ENCODE measurements at regions not wholly inside any gene's neighbourhood (a gene's known extent, or its start where the extent isn't known, plus 50 kb on each side); places are given as distances from the start of the nearest gene placed in this dataset.
"Not testable (repeated sequence)": the region's sequence is repeated elsewhere in the genome, so short reads cannot be mapped to it uniquely, and the experiment has no call there.

GRCh38 chr3:34676436-34676835 lies 878.0 kb downstream of the PDCD6IP start:
- no peak overlapping the region for H3K27ac ChIP-seq (ENCODE audit: low read depth, low read length)
- H2AFZ ChIP-seq (ENCODE audit: low read length, unreplicated experiment): no peak overlapping the region
- H3K4me1 ChIP-seq (ENCODE audit: control insufficient read depth, insufficient read depth, low read length, unreplicated experiment): no peaks in the 10 kb centered on the region
- H3K27me3 ChIP-seq (ENCODE audit: insufficient read depth, low read length): no peaks in the 10 kb centered on the region
- H3K79me2 ChIP-seq (ENCODE audit: control insufficient read depth, insufficient read depth, low read length, unreplicated experiment): no peaks in the 10 kb centered on the region
- H3K4me3 ChIP-seq (ENCODE audit: low read depth, low read length): no peak overlapping the region
- no peaks in the 10 kb centered on the region for H3K36me3 ChIP-seq (ENCODE audit: insufficient read depth, low read length)

GRCh38 chr3:34678575-34678974 lies 880.1 kb downstream of the PDCD6IP start:
- Histone ChIP-seq H3K79me2 (ENCODE audit: control insufficient read depth, insufficient read depth, low read length, unreplicated experiment) (no peaks in the 10 kb centered on the region), H2AFZ (ENCODE audit: low read length, unreplicated experiment) (no peak overlapping the region), H3K4me3 (ENCODE audit: low read depth, low read length) (no peak overlapping the region), H3K36me3 (ENCODE audit: insufficient read depth, low read length) (no peaks in the 10 kb centered on the region), H3K4me1 (ENCODE audit: control insufficient read depth, insufficient read depth, low read length, unreplicated experiment) (no peaks in the 10 kb centered on the region), H3K27me3 (ENCODE audit: insufficient read depth, low read length) (no peaks in the 10 kb centered on the region), H3K27ac (ENCODE audit: low read depth, low read length) (no peak overlapping the region)

GRCh38 chr3:34679055-34679454 lies 880.6 kb downstream of the PDCD6IP start:
- not testable (repeated sequence) for H3K4me1 ChIP-seq (ENCODE audit: control insufficient read depth, insufficient read depth, low read length, unreplicated experiment); H3K27me3 ChIP-seq (ENCODE audit: insufficient read depth, low read length); H3K79me2 ChIP-seq (ENCODE audit: control insufficient read depth, insufficient read depth, low read length, unreplicated experiment); H3K4me3 ChIP-seq (ENCODE audit: low read depth, low read length); H2AFZ ChIP-seq (ENCODE audit: low read length, unreplicated experiment); H3K36me3 ChIP-seq (ENCODE audit: insufficient read depth, low read length); H3K27ac ChIP-seq (ENCODE audit: low read depth, low read length)

- Histone ChIP-seq H3K36me3 (ENCODE audit: insufficient read depth, low read length) (no peaks in the 10 kb centered on the region), H3K79me2 (ENCODE audit: control insufficient read depth, insufficient read depth, low read length, unreplicated experiment) (no peaks in the 10 kb centered on the region), H3K27ac (ENCODE audit: low read depth, low read length) (no peak overlapping the region)
Measured at GRCh38 chr3:34683851-34684250, 885.4 kb downstream of the PDCD6IP start.

GRCh38 chr3:34686541-34686940 lies 888.1 kb downstream of the PDCD6IP start:
- Histone ChIP-seq H3K79me2 (ENCODE audit: control insufficient read depth, insufficient read depth, low read length, unreplicated experiment) (no peaks in the 10 kb centered on the region), H3K4me3 (ENCODE audit: low read depth, low read length) (no peak overlapping the region), H3K36me3 (ENCODE audit: insufficient read depth, low read length) (no peaks in the 10 kb centered on the region), H2AFZ (ENCODE audit: low read length, unreplicated experiment) (no peak overlapping the region), H3K4me1 (ENCODE audit: control insufficient read depth, insufficient read depth, low read length, unreplicated experiment) (no peaks in the 10 kb centered on the region), H3K27me3 (ENCODE audit: insufficient read depth, low read length) (no peaks in the 10 kb centered on the region), H3K27ac (ENCODE audit: low read depth, low read length) (no peak overlapping the region)

More at GRCh38 chr3:34683851-34684250, 885.4 kb downstream of the PDCD6IP start:
- no peak overlapping the region for H2AFZ ChIP-seq (ENCODE audit: low read length, unreplicated experiment)
- no peaks in the 10 kb centered on the region for H3K27me3 ChIP-seq (ENCODE audit: insufficient read depth, low read length)
- H3K4me3 ChIP-seq (ENCODE audit: low read depth, low read length): no peak overlapping the region
- H3K4me1 ChIP-seq (ENCODE audit: control insufficient read depth, insufficient read depth, low read length, unreplicated experiment): no peaks in the 10 kb centered on the region

- no peak overlapping the region for H3K27ac ChIP-seq (ENCODE audit: low read depth, low read length)
- no peak overlapping the region for H3K4me3 ChIP-seq (ENCODE audit: low read depth, low read length)
- no peaks in the 10 kb centered on the region for H3K79me2 ChIP-seq (ENCODE audit: control insufficient read depth, insufficient read depth, low read length, unreplicated experiment)
- H2AFZ ChIP-seq (ENCODE audit: low read length, unreplicated experiment): no peak overlapping the region
- no peaks in the 10 kb centered on the region for H3K27me3 ChIP-seq (ENCODE audit: insufficient read depth, low read length)
- no peaks in the 10 kb centered on the region for H3K4me1 ChIP-seq (ENCODE audit: control insufficient read depth, insufficient read depth, low read length, unreplicated experiment)
- no peaks in the 10 kb centered on the region for H3K36me3 ChIP-seq (ENCODE audit: insufficient read depth, low read length)
Measured at GRCh38 chr3:34687671-34688070, 889.2 kb downstream of the PDCD6IP start.

GRCh38 chr3:34696831-34697230 lies 898.4 kb downstream of the PDCD6IP start:
- H3K4me3 ChIP-seq (ENCODE audit: low read depth, low read length): no peak overlapping the region
- no peaks in the 10 kb centered on the region for H3K27me3 ChIP-seq (ENCODE audit: insufficient read depth, low read length)
- H3K27ac ChIP-seq (ENCODE audit: low read depth, low read length): no peak overlapping the region
- H3K79me2 ChIP-seq (ENCODE audit: control insufficient read depth, insufficient read depth, low read length, unreplicated experiment): no peaks in the 10 kb centered on the region
- H3K4me1 ChIP-seq (ENCODE audit: control insufficient read depth, insufficient read depth, low read length, unreplicated experiment): no peaks in the 10 kb centered on the region
- H3K36me3 ChIP-seq (ENCODE audit: insufficient read depth, low read length): no peaks in the 10 kb centered on the region
- H2AFZ ChIP-seq (ENCODE audit: low read length, unreplicated experiment): no peak overlapping the region

- no peaks in the 10 kb centered on the region for H3K4me1 ChIP-seq (ENCODE audit: control insufficient read depth, insufficient read depth, low read length, unreplicated experiment)
- no peak overlapping the region for H3K27ac ChIP-seq (ENCODE audit: low read depth, low read length)
Measured at GRCh38 chr3:34703053-34703452, 904.6 kb downstream of the PDCD6IP start.

GRCh38 chr3:34724916-34725499 lies 914.3 kb upstream of the ARPP21 start:
- no peaks in the 10 kb centered on the region for H3K36me3 ChIP-seq (ENCODE audit: insufficient read depth, low read length)
- no peaks in the 10 kb centered on the region for H3K79me2 ChIP-seq (ENCODE audit: control insufficient read depth, insufficient read depth, low read length, unreplicated experiment)
- H3K4me1 ChIP-seq (ENCODE audit: control insufficient read depth, insufficient read depth, low read length, unreplicated experiment): no peaks in the 10 kb centered on the region
- no peak overlapping the region for H3K27ac ChIP-seq (ENCODE audit: low read depth, low read length)
- H3K4me3 ChIP-seq (ENCODE audit: low read depth, low read length): no peak overlapping the region
- H3K27me3 ChIP-seq (ENCODE audit: insufficient read depth, low read length): no peaks in the 10 kb centered on the region
- H2AFZ ChIP-seq (ENCODE audit: low read length, unreplicated experiment): no peak overlapping the region

More at GRCh38 chr3:34703053-34703452, 904.6 kb downstream of the PDCD6IP start:
- H2AFZ ChIP-seq (ENCODE audit: low read length, unreplicated experiment): no peak overlapping the region
- no peaks in the 10 kb centered on the region for H3K79me2 ChIP-seq (ENCODE audit: control insufficient read depth, insufficient read depth, low read length, unreplicated experiment)
- H3K36me3 ChIP-seq (ENCODE audit: insufficient read depth, low read length): no peaks in the 10 kb centered on the region
- H3K27me3 ChIP-seq (ENCODE audit: insufficient read depth, low read length): no peaks in the 10 kb centered on the region
- no peak overlapping the region for H3K4me3 ChIP-seq (ENCODE audit: low read depth, low read length)

- Histone ChIP-seq H3K4me1 (ENCODE audit: control insufficient read depth, insufficient read depth, low read length, unreplicated experiment) (no peaks in the 10 kb centered on the region), H3K36me3 (ENCODE audit: insufficient read depth, low read length) (no peaks in the 10 kb centered on the region), H3K27ac (ENCODE audit: low read depth, low read length) (no peak overlapping the region), H2AFZ (ENCODE audit: low read length, unreplicated experiment) (no peak overlapping the region), H3K4me3 (ENCODE audit: low read depth, low read length) (no peak overlapping the region), H3K79me2 (ENCODE audit: control insufficient read depth, insufficient read depth, low read length, unreplicated experiment) (no peaks in the 10 kb centered on the region), H3K27me3 (ENCODE audit: insufficient read depth, low read length) (no peaks in the 10 kb centered on the region)
Measured at GRCh38 chr3:34725774-34726173, 913.6 kb upstream of the ARPP21 start.

- Histone ChIP-seq H3K4me1 (ENCODE audit: control insufficient read depth, insufficient read depth, low read length, unreplicated experiment) (no peaks in the 10 kb centered on the region), H3K4me3 (ENCODE audit: low read depth, low read length) (no peak overlapping the region), H3K27me3 (ENCODE audit: insufficient read depth, low read length) (no peaks in the 10 kb centered on the region), H3K27ac (ENCODE audit: low read depth, low read length) (no peak overlapping the region), H2AFZ (ENCODE audit: low read length, unreplicated experiment) (no peak overlapping the region), H3K79me2 (ENCODE audit: control insufficient read depth, insufficient read depth, low read length, unreplicated experiment) (no peaks in the 10 kb centered on the region), H3K36me3 (ENCODE audit: insufficient read depth, low read length) (no peaks in the 10 kb centered on the region)
Measured at GRCh38 chr3:34727700-34728099, 911.6 kb upstream of the ARPP21 start.
